Mesothelial cell of epicardium (in vitro differentiated cells): ENCODE measurements at regions not wholly inside any gene's neighbourhood (a gene's known extent, or its start where the extent isn't known, plus 50 kb on each side); places are given as distances from the start of the nearest gene placed in this dataset.

Experiments used
- DNase-seq, 2 experiments: peaks; one replicate each; pipeline ENCODE4 v3.0.0; 2021; ENCODE audit warnings: low spot score in 2 of 2; ENCODE audit not compliant: unreplicated experiment in 2 of 2
- H3K27ac Mint-ChIP-seq: 2 replicates; pipeline ENCODE4 v1.8.0; 2021; ENCODE audit warnings: mixed read lengths
- H3K27me3 Mint-ChIP-seq: 2 replicates; pipeline ENCODE4 v1.8.0; 2021; ENCODE audit warnings: low read depth, mixed read lengths
- H3K36me3 Mint-ChIP-seq: 2 replicates; pipeline ENCODE4 v1.8.0; 2021; ENCODE audit warnings: mixed read lengths
- H3K4me1 Mint-ChIP-seq: 2 replicates; pipeline ENCODE4 v1.8.0; 2021; ENCODE audit warnings: mixed read lengths
- H3K4me3 Mint-ChIP-seq: 2 replicates; pipeline ENCODE4 v1.8.0; 2021; ENCODE audit warnings: mild to moderate bottlenecking, moderate library complexity, mixed read lengths
- H3K9me3 Mint-ChIP-seq: 2 replicates; pipeline ENCODE4 v1.8.0; 2021; ENCODE audit warnings: mixed read lengths
- CTCF ChIP-seq: fragments of 200-600 bp; sonication (generic); IDR thresholded peaks from one replicate; pipeline ENCODE4 v1.5.0; 2021; ENCODE audit warnings: antibody characterized with exemption; ENCODE audit not compliant: unreplicated experiment

DNA sequence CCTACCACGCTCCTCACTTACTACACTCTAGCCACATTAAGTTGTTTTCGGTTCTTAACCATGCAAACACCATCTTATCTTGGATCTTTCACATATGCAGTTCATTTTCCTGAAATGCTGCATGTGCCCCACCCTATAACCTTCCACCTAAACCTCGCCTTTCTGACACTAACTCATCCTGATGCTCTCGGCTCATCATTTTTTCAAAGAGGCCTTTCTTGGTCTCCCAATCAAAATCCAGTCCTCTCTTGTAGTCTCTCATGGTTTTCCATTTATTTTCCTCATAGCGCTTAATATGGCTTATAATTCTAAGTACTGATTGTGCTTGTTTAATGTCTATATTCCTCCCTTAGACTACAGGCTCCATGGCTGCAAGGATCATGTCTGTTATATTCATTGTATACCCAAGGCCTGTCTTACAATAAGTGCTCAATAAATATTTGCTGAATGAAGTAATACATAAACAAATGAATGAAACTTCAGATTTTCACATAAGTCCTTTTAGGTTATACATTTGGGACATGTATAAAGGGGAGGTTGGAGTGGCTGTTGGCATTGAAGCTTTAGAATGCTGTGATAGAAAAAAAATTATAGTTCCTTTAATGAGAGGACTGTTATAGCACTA, 79.2 kb upstream of the CDC42BPA start:
- Mint-ChIP-seq H3K36me3 (no peaks in the 10 kb centered on the region), H3K9me3 (peaks cover 6% of the 10 kb centered on the region), H3K27ac (no peak overlapping the region), H3K4me3 (no peak overlapping the region), H3K27me3 (no peaks in the 10 kb centered on the region), H3K4me1 (peaks cover 4% of the 10 kb centered on the region)
- DNase-seq: no peak
- TF ChIP-seq CTCF: no peak

GRCh38 chr1:227396539-227397353, 78.5 kb upstream of the CDC42BPA start:
- no peak for DNase-seq
- no peak overlapping the region for H3K27ac Mint-ChIP-seq
- H3K27me3 Mint-ChIP-seq: no peaks in the 10 kb centered on the region
- no peaks in the 10 kb centered on the region for H3K36me3 Mint-ChIP-seq
- H3K4me1 Mint-ChIP-seq: peaks cover 6% of the 10 kb centered on the region
- peaks cover 6% of the 10 kb centered on the region for H3K9me3 Mint-ChIP-seq
- no peak for TF ChIP-seq CTCF
- H3K4me3 Mint-ChIP-seq: no peak overlapping the region

GRCh38 chr1:227395426-227396028, 77.2 kb upstream of the CDC42BPA start:
- H3K9me3 Mint-ChIP-seq: no peaks in the 10 kb centered on the region
- H3K4me3 Mint-ChIP-seq: no peak overlapping the region
- H3K36me3 Mint-ChIP-seq: no peaks in the 10 kb centered on the region
- peaks cover 16% of the 10 kb centered on the region for H3K4me1 Mint-ChIP-seq
- DNase-seq: no peak
- no peaks in the 10 kb centered on the region for H3K27me3 Mint-ChIP-seq
- no peak overlapping the region for H3K27ac Mint-ChIP-seq
- no peak for TF ChIP-seq CTCF

DNA sequence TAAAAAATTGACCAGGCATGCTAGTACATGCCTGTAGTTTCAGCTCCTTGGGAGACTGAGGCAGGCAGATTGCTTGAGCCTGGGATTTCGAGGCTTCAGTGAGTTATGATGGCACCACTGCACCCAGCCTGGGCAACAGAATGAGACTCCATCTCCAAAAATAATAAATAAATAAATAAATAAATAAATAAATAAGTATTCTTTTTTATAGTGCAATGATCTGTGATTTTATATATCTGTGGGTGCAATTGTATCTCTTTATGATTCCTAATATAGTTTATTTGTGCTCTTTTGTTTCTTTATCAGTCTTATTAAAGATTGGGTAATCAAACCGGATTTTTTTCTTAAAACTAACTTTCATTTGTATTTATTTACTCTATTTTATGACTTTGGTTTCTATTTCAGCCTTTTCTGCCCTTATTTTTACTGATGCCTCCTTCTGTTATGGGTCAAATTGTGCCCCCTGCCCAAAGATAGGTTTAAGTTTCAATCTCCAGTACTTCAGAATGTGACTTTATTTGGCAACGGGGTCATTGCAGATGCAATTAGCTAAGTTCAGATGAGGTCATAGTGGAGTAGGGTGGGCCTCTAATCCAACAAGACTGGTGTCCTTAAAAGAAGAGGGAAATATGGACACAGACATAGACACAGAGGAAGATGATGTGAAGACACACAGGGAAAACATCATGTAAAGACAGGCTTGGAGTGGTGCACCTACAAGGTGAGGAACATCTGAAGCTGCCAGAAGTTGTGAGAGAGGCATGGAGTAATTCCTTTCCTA, 74.9 kb upstream of the CDC42BPA start:
- Mint-ChIP-seq H3K9me3 (no peaks in the 10 kb centered on the region), H3K27me3 (no peaks in the 10 kb centered on the region), H3K4me1 (peaks cover 29% of the 10 kb centered on the region), H3K27ac (no peak overlapping the region), H3K4me3 (no peak overlapping the region), H3K36me3 (no peaks in the 10 kb centered on the region)
- no peak for TF ChIP-seq CTCF
- no peak for DNase-seq

- H3K4me3 Mint-ChIP-seq: no peak overlapping the region
- peak overlapping the region; percentile 77 for H3K27ac Mint-ChIP-seq
- H3K9me3 Mint-ChIP-seq: no peaks in the 10 kb centered on the region
- H3K4me1 Mint-ChIP-seq: peaks cover 32% of the 10 kb centered on the region
- H3K27me3 Mint-ChIP-seq: no peaks in the 10 kb centered on the region
- no peak for TF ChIP-seq CTCF
- no peak for DNase-seq
- H3K36me3 Mint-ChIP-seq: no peaks in the 10 kb centered on the region
These were observed 73.6 kb upstream of the CDC42BPA start for GRCh38 chr1:227391879-227392278.
